Liver (tissue), 3 donors: ENCODE measurements at regions not wholly inside any gene's neighbourhood (a gene's known extent, or its start where the extent isn't known, plus 50 kb on each side); places are given as distances from the start of the nearest gene placed in this dataset.

Source experiments
- CTCF ChIP-seq: fragments of 150-350 bp; IDR thresholded peaks from 2 replicates; pipeline ENCODE4 v1.5.1; 2017; ENCODE audit warnings: improper control_type of control experiment, low read depth, low read length; ENCODE audit not compliant: missing input control
- FOXA2 ChIP-seq: IDR thresholded peaks from 2 replicates; pipeline ENCODE4 v1.6.1; 2016; ENCODE audit warnings: antibody characterized with exemption
- HNF4G ChIP-seq: IDR thresholded peaks from 2 replicates; pipeline ENCODE4 v1.6.1; 2016; ENCODE audit warnings: antibody characterized with exemption
- JUND ChIP-seq, 2 donors: IDR thresholded peaks; 2 replicates each; pipeline ENCODE4 v1.6.1; 2016; ENCODE audit warnings: antibody characterized with exemption in 2 of 2
- RAD21 ChIP-seq, 2 donors: IDR thresholded peaks; 2 replicates each; pipeline ENCODE4 v1.6.1; 2016; ENCODE audit warnings: antibody characterized with exemption in 2 of 2, mild to moderate bottlenecking in 2 of 2
- RXRA ChIP-seq, 2 donors: IDR thresholded peaks; 2 replicates each; pipeline ENCODE4 v1.6.1; 2017 to 2018; ENCODE audit warnings: antibody characterized with exemption in 2 of 2, mild to moderate bottlenecking in 1 of 2
- SP1 ChIP-seq: IDR thresholded peaks from 2 replicates; pipeline ENCODE4 v1.6.1; 2018; ENCODE audit warnings: antibody characterized with exemption, mild to moderate bottlenecking
- YY1 ChIP-seq: IDR thresholded peaks from 2 replicates; pipeline ENCODE4 v1.6.1; 2016; ENCODE audit warnings: antibody characterized with exemption, mild to moderate bottlenecking
- TF ChIP-seq, protein P1 (sequence below): IDR thresholded peaks from 2 replicates; pipeline ENCODE4 v1.6.1; 2016; ENCODE audit warnings: antibody characterized with exemption
- donor health status: healthy.
- donor health status: healthy.

DNA sequence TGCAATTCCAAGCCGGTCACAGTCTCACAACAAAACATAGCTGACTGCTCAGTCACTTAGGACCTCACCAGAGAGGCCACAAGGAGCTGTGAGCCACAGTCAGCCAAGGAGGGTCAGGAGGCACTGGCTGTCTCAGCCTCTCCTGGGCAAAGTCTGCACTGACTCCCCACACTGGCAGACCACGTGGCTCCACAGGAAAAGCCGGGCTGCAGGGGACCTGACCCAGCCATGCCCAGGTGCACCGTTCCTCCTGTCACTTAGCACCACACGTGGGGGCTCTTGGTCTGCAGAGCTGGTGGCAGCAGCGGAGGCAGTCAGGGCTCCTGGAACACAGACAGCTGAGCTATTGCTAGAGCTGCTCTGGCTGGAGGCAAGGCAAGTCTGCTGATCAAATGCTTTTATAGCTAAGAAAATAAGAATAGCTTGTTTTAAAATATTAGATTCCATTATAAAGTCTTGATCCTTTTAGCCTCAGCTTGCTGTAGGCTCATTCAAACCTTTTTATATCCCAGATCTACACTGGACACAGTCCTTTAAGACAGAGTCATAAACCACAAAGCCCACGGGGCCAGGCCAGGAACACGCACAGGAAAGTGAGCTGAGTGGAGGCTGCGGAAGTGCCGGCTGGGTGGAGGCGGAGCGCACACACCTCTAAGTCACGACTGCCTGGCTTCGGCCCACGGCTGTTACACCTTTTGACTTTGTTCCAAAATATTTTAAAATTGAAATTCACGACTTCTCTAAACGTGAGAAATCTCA, 744.1 kb downstream of the UQCRFS1 start:
- TF ChIP-seq CTCF (peak; percentile 8), YY1 (no peak), JUND (IDR thresholded peaks at IDR 0.05) (no peak), FOXA2 (no peak), RXRA (IDR thresholded peaks at IDR 0.05) (no peak), RAD21 (IDR thresholded peaks at IDR 0.05) (peak in 1 of 2 donors; percentile 44), SP1 (no peak), HNF4G (no peak)
- TF ChIP-seq, protein P1, sequence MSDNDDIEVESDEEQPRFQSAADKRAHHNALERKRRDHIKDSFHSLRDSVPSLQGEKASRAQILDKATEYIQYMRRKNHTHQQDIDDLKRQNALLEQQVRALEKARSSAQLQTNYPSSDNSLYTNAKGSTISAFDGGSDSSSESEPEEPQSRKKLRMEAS, result no peak
